A549 (cell line): ENCODE measurements at regions not wholly inside any gene's neighbourhood (a gene's known extent, or its start where the extent isn't known, plus 50 kb on each side); places are given as distances from the start of the nearest gene placed in this dataset.
A peak's percentile ranks its signal among the peaks of the same experiment; 100 is the strongest.

Experiments used
- ATAC-seq, 2 experiments: fragments of 200-7000 bp in 1 of 2; fragments of >200 bp in 1 of 2; cut with Nextera tagmentation in 1 of 2; cut with Tn5 transposase in 1 of 2; 3 replicates each; pipeline versions ENCODE4 v1.8.0 to v1.9.1; 2018 to 2020; ENCODE audit warnings: mild to moderate bottlenecking in 1 of 2, moderate library complexity in 1 of 2
- CTCF ChIA-PET: fragments of 300-600 bp; sonication (Branson Sonifier 250); formaldehyde crosslinking; extraction: SDS; loops from one replicate; lab custom pipeline; 2021; ENCODE audit warnings: antibody characterized with exemption, inconsistent platforms; lab: Yijun Ruan, JAX
- POLR2A ChIA-PET: fragments of 350-600 bp; formaldehyde crosslinking; extraction: SDS; loops from one replicate; lab custom pipeline; 2021; ENCODE audit warnings: antibody characterized with exemption, inconsistent platforms; lab: Yijun Ruan, JAX
- DNase-seq, 2 experiments: peaks; one replicate each; pipeline versions ENCODE4 v3.0.0 to v3.0.0-alpha.2; 2011 to 2016; ENCODE audit warnings: low read depth in 1 of 2, low spot score in 1 of 2
- FAIRE-seq: peaks from 2 replicates; lab custom pipeline; 2011; peaks lifted over from hg19 to GRCh38; lab: Jason Lieb, UNC
- H3K27ac ChIP-seq, 2 experiments: fragments of >200 bp; sonication (Bioruptor Twin); formaldehyde crosslinking; 3 replicates each; pipeline ENCODE4 v1.5.1; 2016 to 2017
- H3K4me1 ChIP-seq: fragments of >200 bp; sonication (Bioruptor Twin); formaldehyde crosslinking; 3 replicates; pipeline ENCODE4 v1.6.1; 2016
- H3K4me2 ChIP-seq: fragments of >200 bp; sonication (Bioruptor Twin); formaldehyde crosslinking; 3 replicates; pipeline ENCODE4 v1.6.1; 2016
- H3K4me3 ChIP-seq: fragments of >200 bp; sonication (Bioruptor Twin); formaldehyde crosslinking; 3 replicates; pipeline ENCODE4 v1.5.1; 2016
- H3K9me3 ChIP-seq: fragments of >200 bp; sonication (Bioruptor Twin); formaldehyde crosslinking; 3 replicates; pipeline ENCODE4 v1.6.1; 2016
- ATOH8 ChIP-seq: fragments of 250-450 bp; sonication (Bioruptor Pico); IDR thresholded peaks from 2 replicates; pipeline ENCODE4 v1.5.0; 2020; ENCODE audit warnings: low read depth, mild to moderate bottlenecking, moderate library complexity
- BCL3 ChIP-seq: fragments of >200 bp; sonication (Bioruptor Twin); formaldehyde crosslinking; IDR thresholded peaks from 3 replicates; pipeline ENCODE4 v1.6.1; 2016
- BHLHE40 ChIP-seq: IDR thresholded peaks from 2 replicates; pipeline ENCODE4 v1.6.1; 2012; ENCODE audit warnings: low read depth, low read length, inconsistent platforms
- CEBPB ChIP-seq, 2 experiments: fragments of >200 bp in 1 of 2; sonication (Bioruptor Twin) in 1 of 2; formaldehyde crosslinking in 1 of 2; IDR thresholded peaks; 2 replicates each; pipeline ENCODE4 v1.6.1; 2012 to 2016
- CTCF ChIP-seq: fragments of >200 bp; sonication (Bioruptor Twin); formaldehyde crosslinking; IDR thresholded peaks from 3 replicates; pipeline ENCODE4 v1.5.1; 2016
- E2F6 ChIP-seq: IDR thresholded peaks from 2 replicates; pipeline ENCODE4 v1.6.1; 2012; ENCODE audit warnings: low read depth, borderline replicate concordance
- EP300 ChIP-seq, 2 experiments: fragments of >200 bp; sonication (Bioruptor Twin); formaldehyde crosslinking; IDR thresholded peaks; 2 replicates in 1 of 2; 3 replicates in 1 of 2; pipeline ENCODE4 v1.6.1; 2016 to 2017
- ESRRA ChIP-seq: fragments of 150-350 bp; IDR thresholded peaks from 2 replicates; pipeline ENCODE4 v1.6.1; 2014; ENCODE audit warnings: mild to moderate bottlenecking, low read length, borderline replicate concordance
- FOSL2 ChIP-seq, 2 experiments: fragments of 450-650 bp in 1 of 2; fragments of >200 bp in 1 of 2; sonication (Bioruptor Twin) in 1 of 2; formaldehyde crosslinking; IDR thresholded peaks; 2 replicates each; pipeline versions ENCODE4 v1.5.0 to v1.6.1; 2016 to 2020; ENCODE audit warnings: mild to moderate bottlenecking in 1 of 2, moderate library complexity in 1 of 2
- FOXS1 ChIP-seq: fragments of 250-450 bp; sonication (Bioruptor Pico); IDR thresholded peaks from 2 replicates; pipeline ENCODE4 v1.5.0; 2020; ENCODE audit warnings: mild to moderate bottlenecking, moderate library complexity
- GATA3 ChIP-seq: IDR thresholded peaks from 2 replicates; pipeline ENCODE4 v1.6.1; 2012; ENCODE audit warnings: borderline replicate concordance
- JUNB ChIP-seq: fragments of >200 bp; sonication (Bioruptor Twin); formaldehyde crosslinking; IDR thresholded peaks from 2 replicates; pipeline ENCODE4 v1.6.1; 2016
- KDM1A ChIP-seq: fragments of 200-600 bp; sonication (generic); IDR thresholded peaks from 2 replicates; pipeline ENCODE4 v1.6.1; 2016; ENCODE audit warnings: low read depth, mild to moderate bottlenecking
- MAFK ChIP-seq: fragments of 450-650 bp; IDR thresholded peaks from 2 replicates; pipeline ENCODE4 v1.6.1; 2014; ENCODE audit not compliant: partially characterized antibody
- MYC ChIP-seq: IDR thresholded peaks from 2 replicates; pipeline ENCODE4 v1.6.1; 2012; ENCODE audit warnings: mild to moderate bottlenecking, inconsistent platforms, low read length, improper control_type of control experiment, borderline replicate concordance
- NFE2L2 ChIP-seq: fragments of 150-350 bp; conservative IDR thresholded peaks from 2 replicates; pipeline ENCODE4 v1.6.1; 2014; ENCODE audit warnings: low read length
- RAD21 ChIP-seq, 2 experiments: fragments of >200 bp in 1 of 2; sonication (Bioruptor Twin) in 1 of 2; formaldehyde crosslinking in 1 of 2; IDR thresholded peaks in 1 of 2; conservative IDR thresholded peaks in 1 of 2; 2 replicates in 1 of 2; 3 replicates in 1 of 2; pipeline ENCODE4 v1.6.1; 2012 to 2018; ENCODE audit warnings: inconsistent platforms in 1 of 2
- REST ChIP-seq: fragments of 200-600 bp; sonication (generic); IDR thresholded peaks from 2 replicates; pipeline ENCODE4 v1.6.1; 2016; ENCODE audit warnings: antibody characterized with exemption, mild to moderate bottlenecking, moderate library complexity
- RFX5 ChIP-seq: fragments of 450-650 bp; IDR thresholded peaks from 2 replicates; pipeline ENCODE4 v1.7.1; 2014; ENCODE audit warnings: antibody characterized with exemption, mild to moderate bottlenecking, moderate library complexity
- RNF2 ChIP-seq: fragments of 200-600 bp; sonication (generic); IDR thresholded peaks from 2 replicates; pipeline ENCODE4 v1.6.1; 2016; ENCODE audit warnings: low read depth, mild to moderate bottlenecking, antibody characterized with exemption, moderate library complexity, borderline replicate concordance
- TFCP2L1 ChIP-seq: fragments of 250-450 bp; sonication (Bioruptor Pico); IDR thresholded peaks from 2 replicates; pipeline ENCODE4 v1.5.0; 2021; ENCODE audit warnings: mild to moderate bottlenecking
- TP53 ChIP-seq: fragments of 250-450 bp; sonication (Bioruptor Pico); IDR thresholded peaks from 2 replicates; pipeline ENCODE4 v1.5.0; 2021; ENCODE audit warnings: mild to moderate bottlenecking, moderate library complexity
- USF2 ChIP-seq: fragments of 450-650 bp; IDR thresholded peaks from 2 replicates; pipeline ENCODE4 v1.6.1; 2014; ENCODE audit warnings: antibody characterized with exemption
- ZSCAN20 ChIP-seq: fragments of 250-450 bp; sonication (Bioruptor Pico); IDR thresholded peaks from 2 replicates; pipeline ENCODE4 v1.8.0; 2022; ENCODE audit warnings: mild to moderate bottlenecking, moderate library complexity
- WGBS: methylation state at CpG from one replicate; pipeline ENCODE4 v1.1.6; 2017; ENCODE audit errors: missing lambda C conversion rate; 5-methylcytosine and 5-hydroxymethylcytosine counted together

GRCh38 chr2:221272729-221273128 lies 299.4 kb downstream of the EPHA4 start:
- CTCF ChIA-PET, result no interaction called here
- Histone ChIP-seq H3K27ac (no peak overlapping the region), H3K4me1 (no peaks in the 10 kb centered on the region), H3K4me2 (no peak overlapping the region), H3K9me3 (no peaks in the 10 kb centered on the region), H3K4me3 (no peak overlapping the region)
- no peak for FAIRE-seq
- DNase-seq, result no peak
- no peak for ATAC-seq
- POLR2A ChIA-PET, result no interaction called here
- TF ChIP-seq JUNB (no peak), RNF2 (no peak), BHLHE40 (no peak), GATA3 (no peak), TFCP2L1 (no peak), MAFK (peak; percentile 41)
- WGBS, result 34% methylated on average over 3 of the region's 3 CpGs

GRCh38 chr2:221276033-221276432 lies 296.1 kb downstream of the EPHA4 start:
- TF ChIP-seq FOSL2 (IDR thresholded peaks at IDR 0.05) (no peak), FOSL2 (CRISPR knock-in tag; IDR thresholded peaks at IDR 0.05) (no peak), TFCP2L1 (no peak), KDM1A (no peak), GATA3 (no peak), ATOH8 (CRISPR knock-in tag) (no peak), RAD21 (conservative IDR thresholded peaks at IDR 0.05 in 1 of 2, IDR thresholded peaks at IDR 0.05 in 1 of 2) (no peak), CTCF (no peak), RNF2 (no peak), TP53 (CRISPR knock-in tag) (no peak), BHLHE40 (no peak), ZSCAN20 (no peak), FOXS1 (CRISPR knock-in tag) (no peak), USF2 (no peak)
- POLR2A ChIA-PET, result no interaction called here
- CTCF ChIA-PET, result interaction anchor here (0.6 to 1.1 kb wide), 2 partner anchors 12 to 14 kb away, joined by 3 read pairs; no protein-coding TSS in a partner anchor
- Histone ChIP-seq H3K4me2 (no peak overlapping the region), H3K9me3 (no peaks in the 10 kb centered on the region), H3K27ac (no peak overlapping the region), H3K4me3 (no peak overlapping the region), H3K4me1 (no peaks in the 10 kb centered on the region)
- FAIRE-seq (no peak), ATAC-seq (no peak), DNase-seq (no peak)
- WGBS, result 0% methylated on average over 1 of the region's 1 CpG

GRCh38 chr2:221276601-221277000 lies 295.5 kb downstream of the EPHA4 start:
- ChIA-PET POLR2A (no interaction called here), CTCF (interaction anchor here (0.6 kb wide), 1 partner anchor 12 kb away, joined by 3 read pairs; no protein-coding TSS in a partner anchor)
- Histone ChIP-seq H3K9me3 (no peaks in the 10 kb centered on the region), H3K4me2 (no peak overlapping the region), H3K27ac (no peak overlapping the region), H3K4me1 (no peaks in the 10 kb centered on the region), H3K4me3 (no peak overlapping the region)
- DNase-seq (no peak), ATAC-seq (no peak), FAIRE-seq (no peak)
- no peak for TF ChIP-seq RNF2
- TF ChIP-seq RFX5, result no peak
- TF ChIP-seq REST, result no peak
- no peak for TF ChIP-seq NFE2L2
- TF ChIP-seq ESRRA, result no peak
- no peak for TF ChIP-seq RAD21 (conservative IDR thresholded peaks at IDR 0.05 in 1 of 2, IDR thresholded peaks at IDR 0.05 in 1 of 2)
- TF ChIP-seq E2F6, result no peak
- no peak for TF ChIP-seq EP300 (IDR thresholded peaks at IDR 0.05)
- no peak for TF ChIP-seq BCL3
- no peak for TF ChIP-seq MYC
- no peak for TF ChIP-seq CEBPB (IDR thresholded peaks at IDR 0.05)
- 5% methylated on average over 2 of the region's 2 CpGs for WGBS
